Middle frontal gyrus (tissue), 1 donor: ENCODE measurements at regions not wholly inside any gene's neighbourhood (a gene's known extent, or its start where the extent isn't known, plus 50 kb on each side); places are given as distances from the start of the nearest gene placed in this dataset.
"Not testable (repeated sequence)": the region's sequence is repeated elsewhere in the genome, so short reads cannot be mapped to it uniquely, and the experiment has no call there.

Source experiments
- DNase-seq: peaks from one replicate; pipeline ENCODE4 v3.0.0-alpha.2; 2015; ENCODE audit warnings: low spot score; ENCODE audit errors: extremely low spot score

DNA sequence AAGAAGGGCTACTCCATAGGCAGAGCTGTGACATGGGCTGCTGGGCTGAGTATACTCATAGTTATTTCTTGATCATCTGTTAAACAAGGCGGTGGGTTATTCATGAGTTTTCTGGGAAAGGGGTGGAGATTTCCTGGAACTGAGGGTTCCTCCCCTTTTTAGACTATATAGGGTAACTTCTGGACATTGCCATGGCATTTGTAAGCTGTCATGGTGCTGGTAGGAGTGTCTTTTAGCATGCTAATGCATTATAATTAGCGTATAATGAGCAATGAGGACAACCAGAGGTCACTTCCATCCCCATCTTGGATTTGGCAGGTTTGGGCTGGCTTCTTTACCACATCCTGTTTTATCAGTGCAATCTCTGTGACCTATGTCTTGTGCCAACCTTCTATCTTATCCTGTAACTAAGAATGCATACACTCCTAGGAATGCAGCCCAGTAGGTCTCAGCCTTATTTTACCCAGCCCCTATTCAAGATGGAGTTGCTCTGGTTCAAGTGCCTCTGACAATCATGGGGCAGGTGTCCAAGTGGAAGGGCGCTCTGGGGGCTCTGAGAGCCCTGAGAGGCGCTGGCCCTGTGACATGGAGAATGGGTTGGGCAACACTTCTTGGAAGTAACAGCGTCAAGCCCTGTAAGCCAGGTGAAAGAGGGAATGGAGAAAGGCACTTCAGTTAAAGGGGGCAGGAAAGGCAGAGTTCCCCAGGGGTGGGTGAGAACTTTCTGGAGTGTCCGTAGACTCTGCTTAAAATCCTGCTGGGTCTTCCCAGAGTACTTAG is 354.2 kb upstream of the SULF2 start:
- DNase-seq: no peak

DNA sequence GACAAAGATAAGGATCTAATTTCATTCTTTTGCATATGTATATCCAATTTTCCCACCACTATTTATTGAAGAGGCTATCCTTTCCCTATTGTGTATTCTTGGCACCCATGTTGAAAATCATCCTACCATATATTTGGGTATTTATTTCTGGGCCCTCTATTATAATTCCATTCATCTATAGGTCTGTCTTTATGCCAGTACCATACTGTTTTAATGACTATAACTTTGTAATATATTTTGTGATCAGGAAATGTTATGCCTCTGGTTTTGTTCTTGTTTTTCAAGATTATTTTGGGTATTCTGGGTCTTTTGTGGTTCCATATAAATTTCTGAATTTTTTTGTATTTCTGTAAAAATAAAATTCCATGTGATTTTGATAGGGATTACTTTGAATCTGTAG is 347.6 kb upstream of the SULF2 start:
- no peak for DNase-seq

DNA sequence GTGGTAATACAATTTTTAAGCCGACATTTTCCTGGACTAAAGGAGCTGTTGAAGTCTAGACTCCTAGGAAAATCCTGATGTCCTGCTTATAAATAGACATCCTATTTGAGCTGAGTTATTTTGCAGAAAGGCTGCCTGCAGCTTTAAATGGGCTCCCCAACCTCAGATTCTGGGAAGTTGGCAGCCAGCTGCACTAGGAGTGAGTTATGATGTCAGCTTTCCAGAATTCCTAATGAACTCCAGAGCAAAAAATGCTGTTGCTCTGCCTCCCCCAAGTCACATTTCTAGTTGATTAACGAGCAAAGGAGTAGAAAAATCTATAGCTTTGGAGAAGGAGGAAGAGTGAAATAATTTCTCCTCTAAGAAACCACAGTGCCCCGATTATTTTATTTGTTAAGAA is 346.3 kb upstream of the SULF2 start:
- no peak for DNase-seq

DNA sequence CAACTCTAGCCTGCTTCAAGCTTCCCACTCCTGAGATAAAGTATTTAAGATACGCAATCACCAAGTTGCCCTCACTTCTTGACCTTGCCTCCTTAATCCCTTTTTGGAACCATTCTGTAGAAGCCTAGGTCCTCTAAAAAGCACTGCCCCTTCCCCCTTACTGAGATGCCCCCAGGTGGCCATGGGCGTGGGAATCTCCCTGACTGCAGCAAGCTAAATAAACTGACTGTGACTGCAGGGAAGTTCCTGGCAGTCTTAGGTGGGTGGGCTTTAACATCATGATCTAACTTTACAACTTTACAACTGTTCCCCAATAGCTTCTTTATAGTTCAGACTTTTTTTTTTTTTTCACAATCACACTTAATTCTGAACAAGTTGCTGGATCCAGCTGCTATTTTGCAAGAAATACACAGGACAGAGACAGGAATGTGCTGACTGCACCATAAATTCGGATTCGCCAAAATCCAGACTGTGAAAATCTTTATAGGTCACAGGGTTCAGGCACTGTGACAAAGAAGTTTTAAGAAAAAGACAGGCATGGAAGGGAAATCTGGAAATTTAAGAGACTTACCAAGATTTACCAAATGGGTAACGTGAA is 344.2 kb upstream of the SULF2 start:
- no peak for DNase-seq

DNA sequence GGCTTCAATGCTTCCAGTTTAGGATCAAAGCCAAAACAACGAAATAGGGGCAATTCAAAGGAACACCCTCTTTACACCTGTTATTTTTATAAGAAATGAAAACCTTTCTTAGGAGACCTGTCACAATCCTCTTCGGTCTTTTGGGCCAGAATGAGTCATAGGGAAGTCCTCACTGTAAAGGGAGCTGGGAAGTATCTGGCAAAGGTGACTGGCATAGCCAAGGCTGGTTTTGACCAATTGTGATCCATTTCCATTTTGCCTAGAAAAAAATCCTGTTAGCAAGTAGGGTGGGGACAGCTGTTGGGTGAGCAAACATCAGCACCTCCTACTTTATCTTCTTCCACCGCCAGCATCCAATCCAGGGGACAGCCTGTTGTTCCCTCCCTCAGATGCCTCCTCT is 343.2 kb upstream of the SULF2 start:
- no peak for DNase-seq

DNA sequence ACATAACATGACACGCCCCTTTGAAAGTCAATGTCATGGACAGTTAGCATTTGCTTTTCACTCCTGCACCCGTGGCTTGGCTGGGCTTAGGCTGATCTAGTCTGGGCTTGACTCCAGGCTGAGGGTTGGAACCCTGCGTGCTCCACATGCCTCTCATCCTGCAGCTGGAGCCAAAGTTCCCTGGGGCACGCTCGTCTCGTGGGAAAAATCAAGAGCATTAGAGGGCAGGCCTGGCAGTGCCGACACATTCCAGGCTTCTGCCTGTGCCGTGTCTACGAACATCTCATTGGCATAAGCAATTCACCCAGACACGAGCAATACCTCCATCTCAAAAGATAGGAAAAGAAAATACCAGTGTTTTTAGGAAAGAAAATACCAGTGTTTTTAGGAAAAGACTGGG is 342.7 kb upstream of the SULF2 start:
- DNase-seq: not testable (repeated sequence)

DNA sequence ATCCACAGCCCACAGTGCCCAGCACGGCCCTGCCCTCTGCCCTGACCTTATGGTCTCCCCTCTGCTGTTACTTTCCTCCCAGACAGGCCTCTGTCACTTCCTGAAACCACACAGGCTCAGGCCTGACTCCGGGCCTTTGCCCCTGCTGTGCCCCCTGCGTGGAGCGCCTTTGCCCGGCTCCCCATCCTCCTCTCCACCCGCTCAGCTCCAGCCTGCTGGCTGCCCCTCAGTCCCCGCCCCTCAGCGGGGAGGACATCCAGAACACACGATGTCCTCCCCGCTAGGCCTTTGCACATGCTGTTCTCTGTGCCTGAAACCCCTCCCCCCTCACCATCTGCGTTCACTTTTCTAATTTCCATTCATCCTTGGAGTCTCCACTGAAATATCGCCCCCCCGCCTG is 341.9 kb upstream of the SULF2 start:
- DNase-seq: not testable (repeated sequence)

DNA sequence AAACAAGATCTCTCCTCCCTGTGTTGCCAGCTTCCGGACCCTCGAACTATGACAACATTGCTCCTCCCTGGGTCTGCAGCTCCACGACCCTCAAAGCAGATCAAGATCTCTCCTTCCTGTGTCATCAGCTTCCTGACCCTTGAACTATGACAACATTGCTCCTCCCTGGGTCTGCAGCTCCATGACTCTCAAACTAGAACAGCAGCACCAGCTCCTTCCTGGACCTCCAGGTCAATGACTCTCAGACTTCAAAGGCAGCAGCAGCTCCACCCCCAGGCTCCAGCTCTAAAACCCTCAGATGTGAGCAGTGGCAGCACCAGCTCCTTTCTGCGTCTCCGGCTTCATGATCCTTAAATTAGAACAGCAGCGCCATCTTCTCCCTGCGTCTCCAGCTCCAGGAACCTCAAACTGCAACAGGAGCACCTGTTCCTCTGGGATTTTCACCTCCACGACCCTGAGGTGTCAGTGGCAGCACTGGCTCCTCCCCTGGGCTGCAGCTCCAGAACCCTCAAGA is 341.0 kb upstream of the SULF2 start:
- no peak for DNase-seq

DNA sequence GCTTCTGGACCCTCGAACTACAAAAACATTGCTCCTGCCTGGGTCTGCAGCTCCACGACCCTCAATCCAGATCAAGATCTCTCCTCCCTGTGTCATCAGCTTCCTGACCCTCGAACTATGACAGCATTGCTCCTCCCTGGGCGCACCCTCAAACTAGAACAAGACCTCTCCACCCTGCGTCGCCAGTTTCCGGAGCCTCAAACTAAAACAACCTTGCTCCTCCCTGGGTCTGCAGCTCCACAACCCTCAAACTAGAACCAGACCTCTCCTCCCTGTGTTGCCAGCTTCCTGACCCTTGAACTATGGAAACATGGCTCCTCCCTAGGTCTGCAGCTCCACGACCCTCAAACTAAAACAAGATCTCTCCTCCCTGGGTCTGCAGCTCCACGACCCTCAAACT is 339.7 kb upstream of the SULF2 start:
- no peak for DNase-seq

DNA sequence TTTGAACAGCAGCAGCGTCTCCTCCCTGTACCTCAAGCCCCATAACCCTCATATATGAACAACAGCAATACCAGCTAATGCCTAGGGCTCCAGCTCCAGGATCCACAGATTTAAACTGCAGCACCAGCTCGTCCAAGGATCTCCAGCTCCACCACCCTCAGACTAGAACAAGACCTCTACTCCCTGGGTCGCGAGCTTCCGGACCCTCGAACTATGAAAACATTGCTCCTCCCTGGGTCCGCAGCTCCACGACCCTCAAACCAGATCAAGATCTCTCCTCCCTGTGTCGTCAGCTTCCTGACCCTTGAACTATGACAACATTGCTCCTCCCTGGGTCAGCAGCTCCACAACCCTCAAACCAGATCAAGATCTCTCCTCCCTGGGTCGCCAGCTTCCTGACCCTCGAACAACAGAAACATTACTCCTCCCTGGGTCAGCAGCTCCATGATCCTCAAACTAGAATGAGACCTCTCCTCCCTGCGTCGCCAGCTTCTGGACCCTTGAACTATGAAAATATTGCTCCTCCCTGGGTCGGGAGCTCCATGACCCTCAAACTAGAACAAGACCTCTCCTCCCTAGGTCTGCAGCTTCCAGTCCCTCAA is 339.0 kb upstream of the SULF2 start:
- DNase-seq: no peak

DNA sequence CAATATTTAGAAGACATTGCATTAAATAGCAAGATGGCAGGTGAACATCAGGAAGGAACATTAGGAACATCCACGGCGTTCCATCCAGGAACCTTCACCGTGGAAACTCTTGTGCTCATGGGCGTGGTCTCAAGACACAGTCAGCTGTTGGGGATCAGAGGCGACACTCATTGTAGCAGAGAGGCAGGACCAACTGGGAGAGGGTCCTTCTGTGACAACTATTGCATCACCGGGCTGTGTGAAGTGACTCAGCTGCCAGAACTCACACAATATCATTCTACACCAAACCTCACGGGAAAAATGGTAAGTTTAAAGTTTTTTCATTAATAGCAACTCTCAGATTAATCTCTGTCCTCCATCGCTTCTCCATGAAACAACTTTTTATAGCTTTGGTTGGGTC is 334.8 kb upstream of the SULF2 start:
- no peak for DNase-seq

DNA sequence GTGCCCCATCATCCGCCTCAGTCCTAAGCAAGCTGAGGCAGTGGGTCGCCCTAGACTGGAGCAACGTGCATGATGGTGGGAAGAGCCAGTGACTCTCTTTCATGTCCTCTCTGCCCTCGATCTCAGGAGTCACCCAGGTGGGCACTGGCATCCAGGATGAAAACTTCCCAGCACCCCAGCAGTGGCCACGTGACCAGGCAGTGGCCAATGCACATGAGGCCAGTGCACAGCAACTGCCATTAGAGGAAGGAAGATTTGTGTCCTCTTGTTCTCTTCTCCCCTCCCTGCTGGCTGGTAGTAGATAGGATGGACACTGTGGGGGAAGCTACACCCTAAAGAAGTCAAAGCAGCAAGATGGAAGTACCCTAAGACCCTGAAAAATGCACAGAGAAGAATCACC is 334.1 kb upstream of the SULF2 start:
- not testable (repeated sequence) for DNase-seq

DNA sequence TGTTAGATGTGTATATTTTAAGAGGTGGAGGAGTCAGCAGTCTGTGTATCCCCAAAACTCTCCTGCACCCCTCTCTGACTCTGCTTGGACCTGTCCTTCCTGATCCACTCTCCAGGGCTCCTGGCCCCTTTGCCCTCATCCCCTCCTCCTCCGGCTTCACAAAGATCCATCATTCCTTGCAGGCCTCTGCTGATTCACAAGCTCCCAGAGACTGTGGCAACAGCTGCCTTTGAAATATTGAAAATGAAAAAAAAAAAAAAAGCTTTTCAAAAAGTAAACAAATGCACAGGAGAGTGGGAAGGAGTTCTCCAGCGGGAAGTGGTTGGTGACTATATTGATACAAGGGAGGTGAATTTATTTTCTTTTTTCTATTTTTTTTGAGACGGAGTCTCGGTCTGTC is 330.2 kb upstream of the SULF2 start:
- no peak for DNase-seq

DNA sequence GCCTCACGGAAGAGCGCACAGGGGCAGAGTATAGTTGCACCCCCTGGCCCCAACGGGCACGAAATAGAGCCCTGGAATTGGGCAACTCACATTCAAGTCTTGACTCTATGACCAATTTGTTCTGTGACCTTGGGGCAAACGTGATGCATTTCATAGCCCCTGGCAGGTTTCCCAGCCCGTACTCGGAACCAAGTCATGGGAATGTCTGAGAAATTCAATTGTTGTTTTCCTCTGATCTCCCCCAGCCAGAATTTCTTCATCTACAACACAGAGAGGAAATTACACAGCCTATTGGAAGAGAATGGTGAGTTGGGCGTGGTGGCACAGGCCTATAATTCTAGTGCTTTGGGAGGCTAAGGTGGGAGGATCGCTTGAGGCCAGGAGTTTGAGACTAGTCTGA is 322.3 kb upstream of the SULF2 start:
- no peak for DNase-seq

DNA sequence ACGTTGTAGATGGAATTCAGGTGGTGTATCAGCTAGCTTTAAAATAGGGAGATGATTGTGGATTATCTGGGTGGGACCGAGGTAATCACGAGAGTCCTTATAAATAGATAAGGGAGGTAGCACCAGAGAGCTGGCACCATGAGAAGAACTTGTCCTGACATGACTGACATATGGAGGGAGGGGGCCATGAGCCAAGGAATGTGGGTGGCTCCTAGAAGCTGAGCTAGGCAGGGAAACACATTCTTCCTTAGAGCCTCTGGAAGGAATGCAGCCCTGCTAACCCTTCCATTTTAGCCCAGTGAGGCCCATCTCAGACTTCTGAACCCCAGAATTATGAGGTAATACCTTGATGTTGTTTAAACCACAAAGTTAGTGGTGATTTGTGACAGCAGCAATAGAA is 321.1 kb upstream of the SULF2 start:
- DNase-seq: no peak

DNA sequence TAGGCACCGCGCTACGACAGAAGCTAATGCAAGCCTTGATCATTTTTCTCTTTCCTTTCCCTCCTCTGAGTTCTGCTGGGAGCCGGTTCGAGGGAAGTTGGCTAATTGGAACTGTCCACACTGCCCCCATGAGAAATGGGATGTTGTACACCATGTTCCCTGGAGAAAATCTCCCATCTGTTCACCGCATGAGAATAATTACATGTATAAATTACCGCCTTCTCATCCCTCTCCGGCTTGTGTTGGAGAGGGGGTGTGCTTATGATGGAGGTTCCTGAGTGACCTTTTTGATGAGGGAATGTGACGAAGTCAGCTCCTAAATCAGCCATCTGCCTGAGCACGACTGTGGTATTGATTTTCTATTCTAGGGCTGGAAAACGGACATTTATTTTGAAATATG is 320.2 kb upstream of the SULF2 start:
- DNase-seq: no peak

DNA sequence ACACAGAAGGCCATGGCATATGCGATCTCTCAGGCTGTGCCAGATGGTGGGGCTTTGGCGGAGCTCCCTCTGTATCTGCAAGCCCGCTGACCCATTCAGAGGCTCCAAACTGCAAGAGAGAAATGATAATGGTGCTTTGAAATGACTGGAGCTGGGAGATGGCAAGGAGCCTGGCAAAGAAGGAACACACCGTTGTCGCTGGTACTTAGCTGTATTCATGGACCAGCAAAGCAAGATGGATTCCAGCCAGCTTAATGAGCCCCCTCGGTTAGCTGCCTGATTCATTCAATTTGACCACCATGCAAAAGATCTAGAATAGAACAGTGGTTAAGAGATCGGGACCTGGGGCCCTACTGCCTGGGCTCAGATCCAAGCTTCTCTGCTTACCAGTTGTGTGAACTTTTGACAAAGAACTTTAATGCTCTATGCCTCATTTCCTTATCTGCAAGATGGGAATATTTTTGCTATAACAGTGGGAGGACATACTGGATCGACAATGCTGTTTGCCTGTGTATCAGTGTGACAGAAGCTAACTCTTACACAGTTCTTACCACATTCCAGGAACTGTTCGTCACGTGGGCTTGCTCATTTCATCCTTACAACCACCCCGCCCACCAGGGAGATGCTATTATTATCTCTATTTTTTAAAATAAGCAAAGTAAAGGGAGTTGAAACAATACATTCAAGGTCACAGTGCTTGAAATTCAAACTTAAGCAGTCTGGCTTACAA is 317.8 kb upstream of the SULF2 start:
- no peak for DNase-seq

DNA sequence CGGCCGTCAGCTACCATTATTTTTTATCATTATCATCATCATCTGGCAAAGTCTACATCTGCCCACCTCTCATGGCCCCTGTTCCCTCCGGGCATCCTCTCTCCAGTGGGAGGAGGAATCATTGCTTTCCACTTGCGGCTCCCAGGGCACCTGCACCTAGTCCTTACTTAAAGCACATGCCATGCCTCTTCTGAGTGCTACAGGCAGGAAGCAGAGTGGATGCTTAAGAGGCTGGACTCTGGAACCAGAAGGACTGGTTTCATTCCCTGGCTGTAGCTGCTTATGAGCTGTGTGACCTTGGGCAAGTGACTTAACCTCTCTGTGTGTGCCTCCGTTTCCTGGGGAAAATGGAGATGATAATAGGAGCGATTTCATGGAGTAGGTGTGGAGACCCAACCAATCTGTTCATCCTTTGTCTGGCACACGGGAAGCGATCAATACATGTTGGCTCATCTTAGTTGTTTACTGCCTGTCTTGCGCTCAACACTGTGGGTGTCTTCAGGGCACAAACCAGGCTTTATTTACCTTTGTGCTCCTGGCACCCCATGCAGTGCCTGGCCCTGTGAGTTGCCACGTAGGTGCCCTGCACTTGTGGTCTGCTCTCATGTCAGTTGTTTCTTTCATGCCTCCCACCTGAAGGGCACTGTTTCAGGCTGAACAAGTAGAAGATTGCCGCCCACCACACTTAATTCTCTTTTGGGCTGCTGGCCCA is 317.0 kb upstream of the SULF2 start:
- DNase-seq: no peak

DNA sequence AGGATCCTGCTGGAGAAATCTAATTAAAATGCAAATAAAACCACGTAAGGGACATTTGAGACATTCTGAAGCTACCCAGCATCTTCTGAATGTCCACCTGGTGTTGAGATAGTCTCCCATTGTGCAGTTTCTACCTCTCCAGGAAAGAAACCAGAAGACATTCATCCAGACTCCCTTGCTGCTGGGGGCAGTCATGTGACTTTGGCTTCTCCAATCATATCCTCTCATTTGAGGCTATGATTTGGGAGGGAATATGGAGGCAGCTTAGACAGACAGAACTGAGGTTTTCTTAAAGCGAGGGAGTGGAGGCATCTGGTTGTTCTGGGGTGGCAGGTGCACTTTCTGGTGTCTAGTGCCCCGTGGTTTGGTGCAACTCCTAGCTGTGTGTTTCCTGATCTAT is 315.2 kb upstream of the SULF2 start:
- DNase-seq: no peak

DNA sequence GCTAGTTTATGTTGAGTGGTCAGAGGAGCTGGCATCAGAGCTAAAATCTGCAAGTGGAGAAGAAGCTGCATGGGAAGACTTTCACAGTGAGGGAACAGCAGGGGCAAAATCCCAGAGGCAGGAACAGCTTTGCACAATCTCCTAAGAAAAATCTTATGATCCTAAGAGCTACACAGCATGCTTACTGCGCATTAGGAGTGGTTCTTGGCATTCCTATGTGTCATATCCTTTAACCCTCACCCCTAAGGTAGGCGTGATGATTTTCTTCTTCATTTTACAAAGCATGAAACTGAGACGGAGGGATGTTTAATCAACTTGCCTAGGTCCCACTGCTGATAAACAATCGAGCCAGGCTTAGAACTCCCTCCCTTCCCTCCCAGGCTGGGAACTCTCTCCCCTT is 313.6 kb upstream of the SULF2 start:
- DNase-seq: no peak

DNA sequence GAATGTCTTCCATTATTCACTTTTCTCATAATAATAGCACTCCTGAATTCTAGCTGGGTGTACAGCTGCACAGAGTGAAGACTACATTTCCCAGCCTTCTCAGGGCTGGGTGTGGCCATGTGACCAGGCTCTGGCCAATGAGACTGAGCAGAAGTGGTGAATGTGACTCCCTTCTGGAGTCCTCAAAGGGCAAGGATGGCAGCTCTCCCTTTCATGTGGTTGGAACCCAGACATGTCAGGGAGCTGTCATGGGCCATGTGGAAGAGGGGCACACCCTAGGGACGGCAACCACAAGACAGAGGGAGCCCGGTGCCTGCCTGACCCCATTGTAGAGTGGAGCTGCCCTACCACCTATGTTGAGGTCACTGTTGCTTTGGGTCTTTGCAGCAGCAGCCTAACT is 312.8 kb upstream of the SULF2 start:
- DNase-seq: no peak
